AG09309 (cell line): ENCODE measurements at regions not wholly inside any gene's neighbourhood (a gene's known extent, or its start where the extent isn't known, plus 50 kb on each side); places are given as distances from the start of the nearest gene placed in this dataset.

Experiments
- DNase-seq: peaks from one replicate; pipeline ENCODE4 v3.0.0-alpha.2; 2010; ENCODE audit warnings: low read depth
- H3K4me3 ChIP-seq: 2 replicates; pipeline ENCODE4 v1.5.1; 2011; ENCODE audit warnings: mild to moderate bottlenecking, low read depth, low read length, moderate library complexity; ENCODE audit not compliant: control insufficient read depth
- TF ChIP-seq, protein P1 (sequence below): IDR thresholded peaks from 2 replicates; pipeline ENCODE4 v1.5.1; 2011; ENCODE audit warnings: mild to moderate bottlenecking, low read depth, low read length, inconsistent platforms; ENCODE audit not compliant: insufficient read depth, control insufficient read depth; ENCODE audit errors: missing control alignments

DNA sequence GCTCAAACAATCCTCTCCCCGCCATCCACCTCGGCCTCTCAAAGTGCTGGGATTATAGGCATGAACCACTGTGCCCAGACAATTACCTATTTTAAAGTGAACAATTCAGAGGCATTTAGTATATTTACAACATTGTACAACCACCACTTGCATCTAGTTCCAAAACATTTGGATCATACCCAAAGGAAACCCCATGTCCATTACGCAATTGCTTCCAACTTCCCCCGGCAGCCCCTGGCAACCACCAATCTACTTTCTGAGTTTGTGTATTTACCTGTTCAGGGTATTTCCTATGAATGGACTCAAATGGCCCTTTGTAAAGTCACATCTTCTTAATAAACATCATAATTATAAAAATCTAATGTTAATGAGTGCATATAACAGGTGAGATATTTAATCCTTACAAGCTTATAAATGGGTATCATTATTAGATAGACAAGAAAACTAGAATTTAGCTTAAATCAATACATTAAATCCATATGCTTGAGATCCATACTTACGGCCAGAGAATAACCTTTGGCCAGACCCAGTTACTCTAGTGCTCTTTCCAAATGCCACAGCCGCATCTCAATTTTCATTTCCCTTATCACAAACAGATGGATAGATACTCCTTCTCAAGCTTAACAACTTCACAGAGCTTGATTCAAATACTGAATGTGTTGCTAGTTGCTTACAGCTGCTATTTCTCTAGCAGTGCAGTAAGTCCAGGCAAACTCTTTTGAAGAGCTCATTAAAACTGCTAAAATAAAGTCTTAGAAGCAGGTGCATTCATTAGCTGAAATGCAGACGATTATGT, 133.4 kb upstream of the MKLN1 start:
- H3K4me3 ChIP-seq: no peak overlapping the region
- DNase-seq: no peak
- TF ChIP-seq, protein P1, sequence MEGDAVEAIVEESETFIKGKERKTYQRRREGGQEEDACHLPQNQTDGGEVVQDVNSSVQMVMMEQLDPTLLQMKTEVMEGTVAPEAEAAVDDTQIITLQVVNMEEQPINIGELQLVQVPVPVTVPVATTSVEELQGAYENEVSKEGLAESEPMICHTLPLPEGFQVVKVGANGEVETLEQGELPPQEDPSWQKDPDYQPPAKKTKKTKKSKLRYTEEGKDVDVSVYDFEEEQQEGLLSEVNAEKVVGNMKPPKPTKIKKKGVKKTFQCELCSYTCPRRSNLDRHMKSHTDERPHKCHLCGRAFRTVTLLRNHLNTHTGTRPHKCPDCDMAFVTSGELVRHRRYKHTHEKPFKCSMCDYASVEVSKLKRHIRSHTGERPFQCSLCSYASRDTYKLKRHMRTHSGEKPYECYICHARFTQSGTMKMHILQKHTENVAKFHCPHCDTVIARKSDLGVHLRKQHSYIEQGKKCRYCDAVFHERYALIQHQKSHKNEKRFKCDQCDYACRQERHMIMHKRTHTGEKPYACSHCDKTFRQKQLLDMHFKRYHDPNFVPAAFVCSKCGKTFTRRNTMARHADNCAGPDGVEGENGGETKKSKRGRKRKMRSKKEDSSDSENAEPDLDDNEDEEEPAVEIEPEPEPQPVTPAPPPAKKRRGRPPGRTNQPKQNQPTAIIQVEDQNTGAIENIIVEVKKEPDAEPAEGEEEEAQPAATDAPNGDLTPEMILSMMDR: no peak

- TF ChIP-seq, protein P1: no peak
- H3K4me3 ChIP-seq: no peak overlapping the region
- no peak for DNase-seq
Observed at GRCh38 chr7:131196803-131197202, 130.9 kb upstream of the MKLN1 start.

- TF ChIP-seq, protein P1: no peak
- DNase-seq: peak; percentile 61
- H3K4me3 ChIP-seq: no peak overlapping the region
Observed at GRCh38 chr7:131197920-131198615, 129.6 kb upstream of the MKLN1 start.

DNA sequence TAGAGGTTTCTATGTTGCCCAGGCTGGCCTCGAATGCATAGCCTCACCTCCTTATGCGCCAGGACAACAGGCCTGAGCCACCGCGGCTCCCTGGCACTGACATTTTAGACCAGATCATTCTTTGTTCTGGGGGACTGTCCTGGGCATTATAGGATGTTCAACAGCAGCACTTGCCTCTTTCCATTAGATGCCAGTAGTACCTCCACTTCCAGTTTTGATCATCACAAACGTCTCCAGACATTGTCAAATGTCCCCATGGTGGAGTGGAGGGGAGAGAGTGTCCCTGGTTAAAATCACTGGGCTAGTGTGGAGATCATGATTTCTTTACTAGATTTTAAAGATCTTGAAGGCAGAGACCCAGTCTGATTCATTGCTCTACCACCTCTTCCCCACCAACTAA, 125.2 kb upstream of the MKLN1 start:
- no peak for DNase-seq
- no peak overlapping the region for H3K4me3 ChIP-seq
- TF ChIP-seq, protein P1: no peak

GRCh38 chr7:131203291-131203976, 124.2 kb upstream of the MKLN1 start:
- TF ChIP-seq, protein P1: no peak
- DNase-seq: no peak
- no peak overlapping the region for H3K4me3 ChIP-seq

DNA sequence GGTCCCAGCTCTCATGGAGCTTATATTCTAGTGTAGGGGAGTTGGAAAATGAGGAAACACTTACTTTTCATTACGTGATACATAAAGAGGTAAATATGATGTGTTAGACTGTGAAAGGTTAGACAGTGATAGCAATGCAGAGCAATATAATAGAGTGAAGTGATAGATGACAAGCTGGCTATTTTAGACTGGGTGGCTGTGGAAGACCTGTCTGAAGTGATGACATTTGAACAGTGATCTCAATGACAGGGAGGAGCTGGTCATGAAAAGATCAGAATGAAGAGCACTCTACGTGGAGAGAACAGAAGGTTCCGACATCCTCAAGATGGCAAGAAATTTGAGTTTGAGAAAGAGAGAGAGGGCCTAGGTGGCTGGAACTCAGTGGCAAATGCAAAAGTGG, 118.9 kb upstream of the MKLN1 start:
- TF ChIP-seq, protein P1: no peak
- DNase-seq: no peak
- no peak overlapping the region for H3K4me3 ChIP-seq
